WTC11 (cell line): ENCODE measurements at regions not wholly inside any gene's neighbourhood (a gene's known extent, or its start where the extent isn't known, plus 50 kb on each side); places are given as distances from the start of the nearest gene placed in this dataset.
"Not testable (repeated sequence)": the region's sequence is repeated elsewhere in the genome, so short reads cannot be mapped to it uniquely, and the experiment has no call there.

Experiments used
- ATAC-seq: fragments of 200-7000 bp; cut with Tn5 transposase; 2 replicates; pipeline ENCODE4 v1.10.0; 2021; ENCODE audit warnings: mild to moderate bottlenecking, moderate library complexity
- CTCF ChIA-PET: fragments of 300-600 bp; sonication (Branson Sonifier 250); formaldehyde crosslinking; loops from one replicate; lab custom pipeline; 2021; ENCODE audit warnings: antibody characterized with exemption; lab: Charles Lee
- POLR2A ChIA-PET: fragments of 350-600 bp; sonication (Branson Sonifier 250); formaldehyde crosslinking; loops from one replicate; lab custom pipeline; 2021; ENCODE audit warnings: antibody characterized with exemption; lab: Charles Lee
- DNase-seq: peaks from one replicate; pipeline ENCODE4 v3.0.0; 2021; ENCODE audit warnings: low spot score
- H3K27ac Mint-ChIP-seq: 2 replicates; pipeline ENCODE4 v1.8.0; 2021; ENCODE audit warnings: mixed read lengths
- H3K27me3 Mint-ChIP-seq: 2 replicates; pipeline ENCODE4 v1.8.0; 2021; ENCODE audit warnings: low read depth, mild to moderate bottlenecking, moderate library complexity, mixed read lengths
- H3K36me3 Mint-ChIP-seq: 2 replicates; pipeline ENCODE4 v1.8.0; 2021; ENCODE audit warnings: mixed read lengths
- H3K4me1 Mint-ChIP-seq: 2 replicates; pipeline ENCODE4 v1.8.0; 2022; ENCODE audit warnings: mixed read lengths
- H3K4me3 Mint-ChIP-seq: 2 replicates; pipeline ENCODE4 v1.8.0; 2021; ENCODE audit warnings: mild to moderate bottlenecking, moderate library complexity, mixed read lengths
- H3K9me3 Mint-ChIP-seq: 2 replicates; pipeline ENCODE4 v1.8.0; 2021; ENCODE audit warnings: mixed read lengths
- E2F4 ChIP-seq: sonication (generic); formaldehyde crosslinking; IDR thresholded peaks from 2 replicates; pipeline ENCODE4 v1.8.1; 2022; ENCODE audit warnings: low read depth, mild to moderate bottlenecking, moderate library complexity, missing genetic modification reagents, borderline replicate concordance
- ELF4 ChIP-seq: sonication (generic); formaldehyde crosslinking; IDR thresholded peaks from 2 replicates; pipeline ENCODE4 v1.8.1; 2022; ENCODE audit warnings: low read depth, mild to moderate bottlenecking, moderate library complexity, missing genetic modification reagents
- EMX1 ChIP-seq: fragments of 250-450 bp; sonication (Bioruptor Pico); IDR thresholded peaks from 2 replicates; pipeline ENCODE4 v1.8.0; 2021; ENCODE audit warnings: mild to moderate bottlenecking
- ETV6 ChIP-seq: sonication (generic); formaldehyde crosslinking; IDR thresholded peaks from 2 replicates; pipeline ENCODE4 v1.8.1; 2022; ENCODE audit warnings: mild to moderate bottlenecking, missing genetic modification reagents
- FOXJ3 ChIP-seq: sonication (generic); formaldehyde crosslinking; IDR thresholded peaks from 2 replicates; pipeline ENCODE4 v1.9.0; 2021; ENCODE audit warnings: missing genetic modification reagents, mild to moderate bottlenecking, borderline replicate concordance
- KAT7 ChIP-seq: sonication (generic); formaldehyde crosslinking; IDR thresholded peaks from 2 replicates; pipeline ENCODE4 v1.8.1; 2023; ENCODE audit warnings: missing genetic modification reagents, mild to moderate bottlenecking, borderline replicate concordance
- RELA ChIP-seq: sonication (generic); formaldehyde crosslinking; IDR thresholded peaks from 2 replicates; pipeline ENCODE4 v1.8.1; 2022; ENCODE audit warnings: missing genetic modification reagents, mild to moderate bottlenecking, borderline replicate concordance
- RORB ChIP-seq: fragments of 250-450 bp; sonication (Bioruptor Pico); IDR thresholded peaks from 2 replicates; pipeline ENCODE4 v1.9.0; 2021; ENCODE audit warnings: mild to moderate bottlenecking
- SOX15 ChIP-seq: fragments of 250-450 bp; sonication (Bioruptor Pico); IDR thresholded peaks from 2 replicates; pipeline ENCODE4 v1.9.0; 2021; ENCODE audit warnings: mild to moderate bottlenecking
- TP53 ChIP-seq: sonication (generic); formaldehyde crosslinking; IDR thresholded peaks from 2 replicates; pipeline ENCODE4 v1.8.1; 2023; ENCODE audit warnings: mild to moderate bottlenecking, missing genetic modification reagents
- ZNF219 ChIP-seq: sonication (generic); formaldehyde crosslinking; IDR thresholded peaks from 2 replicates; pipeline ENCODE4 v1.8.0; 2023; ENCODE audit warnings: missing genetic modification reagents, mild to moderate bottlenecking, borderline replicate concordance
- ZNF263 ChIP-seq: sonication (generic); formaldehyde crosslinking; IDR thresholded peaks from 2 replicates; pipeline ENCODE4 v1.8.1; 2022; ENCODE audit warnings: low read depth, mild to moderate bottlenecking, moderate library complexity, missing genetic modification reagents
- ZNF512 ChIP-seq: sonication (generic); formaldehyde crosslinking; IDR thresholded peaks from 2 replicates; pipeline ENCODE4 v1.8.1; 2022; ENCODE audit warnings: missing genetic modification reagents, borderline replicate concordance
- TF ChIP-seq, protein P1 (sequence below): sonication (generic); formaldehyde crosslinking; IDR thresholded peaks from 2 replicates; pipeline ENCODE4 v1.8.1; 2023; ENCODE audit warnings: mild to moderate bottlenecking, missing genetic modification reagents
- TF ChIP-seq, protein P2 (sequence below): sonication (generic); formaldehyde crosslinking; IDR thresholded peaks from 2 replicates; pipeline ENCODE4 v1.8.1; 2023; ENCODE audit warnings: mild to moderate bottlenecking, missing genetic modification reagents, moderate library complexity
- TF ChIP-seq, protein P3 (sequence below): sonication (generic); formaldehyde crosslinking; conservative IDR thresholded peaks from 2 replicates; pipeline ENCODE4 v1.8.1; 2022; ENCODE audit warnings: mild to moderate bottlenecking, missing genetic modification reagents
- TF ChIP-seq, protein P4 (sequence below): sonication (generic); formaldehyde crosslinking; IDR thresholded peaks from 2 replicates; pipeline ENCODE4 v1.8.0; 2022; ENCODE audit warnings: mild to moderate bottlenecking, missing genetic modification reagents

DNA sequence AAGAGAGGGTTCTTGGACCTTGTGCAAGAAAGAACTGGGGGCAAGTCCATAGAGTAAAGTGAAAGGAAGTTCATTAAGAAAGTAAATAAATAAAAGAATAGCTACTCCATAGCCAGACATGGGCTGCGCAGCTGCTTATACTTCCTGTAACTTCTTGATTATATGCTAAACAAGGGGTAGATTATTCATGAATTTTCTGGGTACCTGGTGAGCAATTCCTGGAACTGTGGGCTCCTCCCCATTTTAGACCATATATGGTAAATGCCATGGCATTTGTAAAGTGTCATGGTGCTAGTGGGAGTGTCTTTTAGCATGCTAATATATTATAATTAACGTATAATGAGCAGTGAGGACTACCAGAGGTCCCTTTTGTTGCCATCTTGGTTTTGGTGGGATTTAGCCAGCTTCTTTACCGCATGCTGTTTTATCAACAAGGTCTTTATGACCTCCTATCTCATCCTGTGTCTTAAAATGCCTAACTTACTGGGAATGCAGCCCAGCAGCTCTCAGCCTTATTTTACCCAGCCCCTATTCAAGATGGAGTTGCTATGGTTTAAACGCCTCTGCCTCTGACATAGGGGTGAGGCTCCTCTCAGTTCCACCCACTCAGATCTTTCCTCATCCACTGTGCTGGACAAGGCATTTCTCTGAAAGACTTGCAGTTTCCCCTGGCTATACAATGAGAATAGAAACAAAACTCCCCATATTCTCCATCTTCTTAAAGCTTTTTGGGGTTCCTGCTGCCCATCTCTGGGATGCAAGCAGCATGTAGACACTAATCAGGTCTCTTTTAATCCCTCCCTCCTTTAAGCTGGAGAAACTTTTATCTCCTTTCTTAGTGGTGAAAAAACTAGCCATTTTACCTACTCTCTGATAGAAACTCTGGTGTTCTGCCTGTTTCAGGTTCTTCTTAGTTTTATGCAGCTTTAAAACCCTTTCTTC, 91.2 kb downstream of the ARRDC3 start (continued):
- TF ChIP-seq KAT7 (CRISPR knock-in tag) (no peak), ELF4 (no peak), SOX15 (CRISPR knock-in tag) (no peak)

DNA sequence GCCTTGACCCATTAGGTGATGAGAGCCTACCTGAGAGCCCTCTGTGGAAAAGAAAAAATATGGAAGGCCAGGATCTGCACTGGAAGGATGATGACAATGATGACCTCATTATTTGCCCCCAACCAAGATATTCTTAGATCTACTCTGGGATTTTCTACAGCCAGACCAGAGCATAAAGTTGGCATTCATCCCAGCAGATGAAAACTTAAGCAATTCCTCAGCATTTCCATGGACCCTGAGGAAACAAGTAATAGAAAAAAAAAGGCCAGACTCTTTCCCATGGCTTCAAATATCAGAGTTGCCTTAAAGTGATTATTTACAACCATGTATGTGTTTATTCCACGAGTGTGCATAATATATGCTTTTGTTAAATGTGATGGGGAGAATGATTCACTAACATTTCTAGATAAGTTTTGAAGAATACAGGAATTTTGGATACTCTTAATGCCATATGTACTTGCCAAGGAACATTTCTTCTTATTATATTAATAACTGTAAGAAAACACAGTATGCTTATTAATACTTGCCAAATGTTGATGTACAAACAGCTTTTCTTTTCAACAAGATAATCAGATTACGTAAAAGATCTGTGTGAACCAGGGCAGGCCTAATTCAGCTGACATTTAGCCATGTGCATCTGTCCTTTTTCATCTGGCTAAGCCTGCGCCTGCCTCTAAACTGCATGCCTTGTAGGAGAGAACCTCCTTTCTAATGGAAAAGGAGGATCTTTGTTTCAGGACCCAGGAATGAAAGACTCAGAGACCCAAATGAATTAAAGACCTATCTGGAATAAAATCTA, 94.8 kb downstream of the ARRDC3 start:
- no peak for ATAC-seq
- no peak overlapping the region for H3K27ac Mint-ChIP-seq
- CTCF ChIA-PET = no interaction called here
- H3K4me1 Mint-ChIP-seq = peaks cover 15% of the 10 kb centered on the region
- DNase-seq = no peak
- H3K9me3 Mint-ChIP-seq = peaks cover 17% of the 10 kb centered on the region
- POLR2A ChIA-PET = no interaction called here
- peaks cover 7% of the 10 kb centered on the region for H3K36me3 Mint-ChIP-seq
- H3K4me3 Mint-ChIP-seq = no peak overlapping the region
- TF ChIP-seq ETV6 (CRISPR knock-in tag) (no peak), ZNF263 (no peak)
- TF ChIP-seq, protein P1, sequence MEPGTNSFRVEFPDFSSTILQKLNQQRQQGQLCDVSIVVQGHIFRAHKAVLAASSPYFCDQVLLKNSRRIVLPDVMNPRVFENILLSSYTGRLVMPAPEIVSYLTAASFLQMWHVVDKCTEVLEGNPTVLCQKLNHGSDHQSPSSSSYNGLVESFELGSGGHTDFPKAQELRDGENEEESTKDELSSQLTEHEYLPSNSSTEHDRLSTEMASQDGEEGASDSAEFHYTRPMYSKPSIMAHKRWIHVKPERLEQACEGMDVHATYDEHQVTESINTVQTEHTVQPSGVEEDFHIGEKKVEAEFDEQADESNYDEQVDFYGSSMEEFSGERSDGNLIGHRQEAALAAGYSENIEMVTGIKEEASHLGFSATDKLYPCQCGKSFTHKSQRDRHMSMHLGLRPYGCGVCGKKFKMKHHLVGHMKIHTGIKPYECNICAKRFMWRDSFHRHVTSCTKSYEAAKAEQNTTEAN = no peak
- TF ChIP-seq, protein P2, sequence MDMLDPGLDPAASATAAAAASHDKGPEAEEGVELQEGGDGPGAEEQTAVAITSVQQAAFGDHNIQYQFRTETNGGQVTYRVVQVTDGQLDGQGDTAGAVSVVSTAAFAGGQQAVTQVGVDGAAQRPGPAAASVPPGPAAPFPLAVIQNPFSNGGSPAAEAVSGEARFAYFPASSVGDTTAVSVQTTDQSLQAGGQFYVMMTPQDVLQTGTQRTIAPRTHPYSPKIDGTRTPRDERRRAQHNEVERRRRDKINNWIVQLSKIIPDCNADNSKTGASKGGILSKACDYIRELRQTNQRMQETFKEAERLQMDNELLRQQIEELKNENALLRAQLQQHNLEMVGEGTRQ = no peak
- no peaks in the 10 kb centered on the region; the same call in 1 of the 2 replicates for H3K27me3 Mint-ChIP-seq

GRCh38 chr5:91285062-91285461, 98.1 kb downstream of the ARRDC3 start:
- Mint-ChIP-seq H3K9me3 (peaks cover 17% of the 10 kb centered on the region), H3K4me1 (peaks cover 12% of the 10 kb centered on the region)
- H3K27me3 Mint-ChIP-seq, POLR2A ChIA-PET, DNase-seq, H3K4me3 Mint-ChIP-seq, H3K27ac Mint-ChIP-seq, CTCF ChIA-PET, ATAC-seq, H3K36me3 Mint-ChIP-seq: not testable (repeated sequence)

DNA sequence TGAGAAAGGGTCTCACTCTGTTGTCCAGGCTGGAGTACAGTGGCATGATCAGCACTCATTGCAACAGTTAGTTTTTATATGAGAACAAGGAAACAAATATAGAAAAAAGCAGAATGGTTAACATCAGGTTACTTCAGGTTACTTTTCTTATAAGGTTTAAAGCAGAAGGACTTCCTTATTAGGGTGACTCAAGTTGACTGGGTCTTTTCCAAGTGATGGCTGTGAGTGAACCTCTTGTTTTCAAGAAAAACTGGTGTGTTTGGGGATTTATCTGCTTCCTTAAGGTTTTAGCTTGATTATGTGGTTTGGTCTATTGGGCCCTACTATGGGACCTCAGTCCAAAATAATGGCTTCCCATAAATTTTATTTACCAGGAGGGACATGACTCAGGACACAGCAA, 99.2 kb downstream of the ARRDC3 start:
- DNase-seq (no peak), ATAC-seq (no peak)
- Mint-ChIP-seq H3K4me3 (no peak overlapping the region), H3K36me3 (peaks cover 7% of the 10 kb centered on the region), H3K27me3 (peaks cover 14% of the 10 kb centered on the region), H3K4me1 (peaks cover 19% of the 10 kb centered on the region), H3K9me3 (peaks cover 17% of the 10 kb centered on the region), H3K27ac (no peak overlapping the region)
- CTCF ChIA-PET = no interaction called here
- POLR2A ChIA-PET = no interaction called here
- TF ChIP-seq EMX1 (CRISPR knock-in tag) = no peak
- TF ChIP-seq ZNF219 (CRISPR knock-in tag) = no peak

GRCh38 chr5:91283326-91283725, 99.8 kb downstream of the ARRDC3 start:
- Mint-ChIP-seq H3K27ac (no peak overlapping the region), H3K4me3 (no peak overlapping the region), H3K9me3 (peaks cover 17% of the 10 kb centered on the region), H3K4me1 (peaks cover 19% of the 10 kb centered on the region), H3K27me3 (peaks cover 14% of the 10 kb centered on the region), H3K36me3 (peaks cover 7% of the 10 kb centered on the region)
- ATAC-seq (no peak), DNase-seq (no peak)
- POLR2A ChIA-PET = no interaction called here
- CTCF ChIA-PET = no interaction called here
- TF ChIP-seq TP53 (CRISPR knock-in tag) (no peak), ZNF512 (CRISPR knock-in tag) (no peak), RELA (CRISPR knock-in tag) (no peak), E2F4 (no peak), RORB (CRISPR knock-in tag) (no peak), FOXJ3 (CRISPR knock-in tag) (no peak), EMX1 (CRISPR knock-in tag) (no peak)
- TF ChIP-seq, protein P3, sequence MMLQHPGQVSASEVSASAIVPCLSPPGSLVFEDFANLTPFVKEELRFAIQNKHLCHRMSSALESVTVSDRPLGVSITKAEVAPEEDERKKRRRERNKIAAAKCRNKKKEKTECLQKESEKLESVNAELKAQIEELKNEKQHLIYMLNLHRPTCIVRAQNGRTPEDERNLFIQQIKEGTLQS (CRISPR knock-in tag) = no peak
- TF ChIP-seq, protein P4, sequence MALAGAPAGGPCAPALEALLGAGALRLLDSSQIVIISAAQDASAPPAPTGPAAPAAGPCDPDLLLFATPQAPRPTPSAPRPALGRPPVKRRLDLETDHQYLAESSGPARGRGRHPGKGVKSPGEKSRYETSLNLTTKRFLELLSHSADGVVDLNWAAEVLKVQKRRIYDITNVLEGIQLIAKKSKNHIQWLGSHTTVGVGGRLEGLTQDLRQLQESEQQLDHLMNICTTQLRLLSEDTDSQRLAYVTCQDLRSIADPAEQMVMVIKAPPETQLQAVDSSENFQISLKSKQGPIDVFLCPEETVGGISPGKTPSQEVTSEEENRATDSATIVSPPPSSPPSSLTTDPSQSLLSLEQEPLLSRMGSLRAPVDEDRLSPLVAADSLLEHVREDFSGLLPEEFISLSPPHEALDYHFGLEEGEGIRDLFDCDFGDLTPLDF = no peak
- TF ChIP-seq, protein P2 = no peak
